ENCODE measurements at regions not wholly inside any gene's neighbourhood (a gene's known extent, or its start where the extent isn't known, plus 50 kb on each side); places are given as distances from the start of the nearest gene placed in this dataset.

GRCh38 chr7:49400891-49401550 lies 372.4 kb upstream of the VWC2 start:
- TF ChIP-seq MAX (IDR thresholded peaks at IDR 0.05) (no peak), YY1 (IDR thresholded peaks at IDR 0.05) (no peak), RXRA (IDR thresholded peaks at IDR 0.05) (no peak), ZBTB33 (IDR thresholded peaks at IDR 0.05) (no peak), FOXA1 (IDR thresholded peaks at IDR 0.05) (no peak)
- Histone ChIP-seq H3K4me3 (ENCODE audit: low read depth in 1 of 3, low read length in 3 of 3) (no peak overlapping the region), H3K27ac (ENCODE audit: low read depth in 1 of 2, low read length in 2 of 2) (no peak overlapping the region), H3K9ac (ENCODE audit: low read depth in 1 of 2, low read length in 2 of 2) (no peak overlapping the region), H3K4me1 (ENCODE audit: control insufficient read depth in 4 of 4, insufficient read depth in 4 of 4, low read length in 3 of 4) (no peaks in the 10 kb centered on the region), H3K36me3 (ENCODE audit: control insufficient read depth in 4 of 4, insufficient read depth in 3 of 4, low read depth in 1 of 4, low read length in 3 of 4) (no peaks in the 10 kb centered on the region), H3K9me3 (ENCODE audit: control insufficient read depth in 4 of 4, low read length in 3 of 4) (no peaks in the 10 kb centered on the region), H3K27me3 (ENCODE audit: control insufficient read depth in 4 of 4, insufficient read depth in 4 of 4, low read length in 3 of 4) (peaks cover 0 to 2% (median 0%) of the 10 kb centered on the region in 4 donors)
- WGBS = 55% methylated on average over 4 of the region's 4 CpGs
- DNase-seq (ENCODE audit: low spot score) = no peak

- 78% methylated on average over 2 of the region's 2 CpGs for WGBS
- Histone ChIP-seq H3K4me3 (ENCODE audit: low read depth in 1 of 3, low read length in 3 of 3) (no peak overlapping the region), H3K4me1 (ENCODE audit: control insufficient read depth in 4 of 4, insufficient read depth in 4 of 4, low read length in 3 of 4) (no peaks in the 10 kb centered on the region), H3K9ac (ENCODE audit: low read depth in 1 of 2, low read length in 2 of 2) (no peak overlapping the region), H3K27me3 (ENCODE audit: control insufficient read depth in 4 of 4, insufficient read depth in 4 of 4, low read length in 3 of 4) (peaks cover 0 to 4% (median 0%) of the 10 kb centered on the region in 4 donors), H3K27ac (ENCODE audit: low read depth in 1 of 2, low read length in 2 of 2) (no peak overlapping the region), H3K36me3 (ENCODE audit: control insufficient read depth in 4 of 4, insufficient read depth in 3 of 4, low read depth in 1 of 4, low read length in 3 of 4) (no peaks in the 10 kb centered on the region), H3K9me3 (ENCODE audit: control insufficient read depth in 4 of 4, low read length in 3 of 4) (no peaks in the 10 kb centered on the region)
- TF ChIP-seq MAX (IDR thresholded peaks at IDR 0.05) = no peak
- no peak for TF ChIP-seq REST (IDR thresholded peaks at IDR 0.05)
- no peak for TF ChIP-seq TAF1 (conservative IDR thresholded peaks at IDR 0.05)
- TF ChIP-seq CTCF (IDR thresholded peaks at IDR 0.05; ENCODE audit: low read depth, low read length, missing input control) = no peak
- TF ChIP-seq ZBTB33 (IDR thresholded peaks at IDR 0.05) = no peak
- no peak for TF ChIP-seq HNF4G (IDR thresholded peaks at IDR 0.05)
- no peak for TF ChIP-seq RXRA (IDR thresholded peaks at IDR 0.05)
- no peak for TF ChIP-seq JUND (IDR thresholded peaks at IDR 0.05)
- TF ChIP-seq GABPA (IDR thresholded peaks at IDR 0.05 in 1 of 2, conservative IDR thresholded peaks at IDR 0.05 in 1 of 2) = no peak
- no peak for TF ChIP-seq YY1 (IDR thresholded peaks at IDR 0.05)
- TF ChIP-seq FOXA1 (IDR thresholded peaks at IDR 0.05) = no peak
- TF ChIP-seq HNF4A (conservative IDR thresholded peaks at IDR 0.05) = no peak
- no peak for TF ChIP-seq ATF3 (IDR thresholded peaks at IDR 0.05)
- DNase-seq (ENCODE audit: low spot score) = no peak
These were observed 369.6 kb upstream of the VWC2 start for GRCh38 chr7:49403844-49404243.

Measured in liver (tissue), 8 donors.